HG03159 (cell line): ENCODE measurements at regions not wholly inside any gene's neighbourhood (a gene's known extent, or its start where the extent isn't known, plus 50 kb on each side); places are given as distances from the start of the nearest gene placed in this dataset.
A peak's percentile ranks its signal among the peaks of the same experiment; 100 is the strongest.

Experiments used
- ATAC-seq: cut with Tn5 transposase; IDR thresholded peaks from one replicate; pipeline ENCODE4 v1.9.1; 2021; ENCODE audit warnings: mild to moderate bottlenecking, moderate library complexity; ENCODE audit not compliant: unreplicated experiment

DNA sequence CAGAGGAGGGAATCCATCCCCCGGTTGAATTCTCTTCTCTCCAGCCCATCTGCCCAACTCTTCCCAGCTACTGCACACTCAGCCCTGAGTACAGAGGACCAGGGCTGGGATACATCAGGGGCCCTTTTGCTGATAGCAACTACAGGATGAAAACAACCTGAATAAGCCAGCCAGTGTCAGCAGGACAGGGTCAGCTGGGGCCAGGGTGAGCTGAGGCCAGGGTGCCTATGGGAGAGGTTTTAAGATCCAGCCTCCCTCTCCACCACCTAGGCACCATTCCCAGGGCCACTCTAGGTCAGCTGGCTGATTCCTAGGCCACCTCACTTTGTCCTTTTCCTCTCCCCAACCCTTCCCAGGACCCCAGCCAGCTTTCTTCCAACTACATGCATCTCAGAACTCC, 83.8 kb downstream of the MRPL46 start:
- ATAC-seq: no peak

DNA sequence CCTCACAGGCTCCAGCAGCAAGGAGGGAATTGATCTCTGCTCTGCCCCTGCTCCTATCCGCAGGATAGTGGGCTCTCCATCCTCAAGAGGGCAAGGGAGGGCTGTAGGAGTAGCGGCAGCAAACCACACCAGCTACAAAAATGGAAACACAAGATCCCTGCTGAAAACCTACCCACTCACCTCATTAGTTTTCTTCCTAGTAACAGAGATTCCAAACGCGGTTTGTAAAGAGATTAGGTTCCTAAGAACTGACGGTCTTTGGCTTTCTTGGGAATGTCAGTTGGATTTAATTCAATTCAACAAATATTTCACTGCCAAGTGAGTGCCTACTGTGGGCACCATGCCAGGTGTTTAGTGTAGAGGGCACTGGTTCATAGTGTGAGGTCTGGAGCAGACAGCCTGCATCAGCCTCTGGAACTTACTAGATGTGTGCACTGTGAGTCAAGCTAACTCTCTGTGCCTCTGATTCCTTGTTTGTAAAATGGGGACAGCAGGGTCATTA, 84.7 kb downstream of the MRPL46 start:
- ATAC-seq: no peak

DNA sequence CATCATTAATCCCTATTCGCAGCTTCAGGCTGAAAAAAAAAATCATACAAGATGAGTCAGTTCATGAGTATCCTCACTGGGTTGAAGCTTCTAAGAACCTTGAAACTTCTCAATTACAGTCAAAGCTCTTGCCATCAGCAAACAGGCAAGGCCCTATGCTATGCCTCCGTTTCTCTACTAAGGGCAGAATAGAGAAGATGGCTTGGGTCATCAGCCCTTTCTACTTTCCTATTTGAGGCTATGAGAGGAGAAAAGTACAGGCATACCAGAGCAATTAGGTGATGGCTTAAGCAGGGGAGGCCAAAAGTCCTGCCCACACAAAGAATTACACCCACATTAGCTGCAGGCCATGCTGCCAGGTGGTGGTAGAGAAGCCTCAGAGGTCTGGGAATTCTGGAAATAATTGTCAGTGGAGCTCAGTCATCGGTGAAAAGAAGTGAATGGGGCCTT, 89.0 kb downstream of the MRPL46 start:
- no peak for ATAC-seq

DNA sequence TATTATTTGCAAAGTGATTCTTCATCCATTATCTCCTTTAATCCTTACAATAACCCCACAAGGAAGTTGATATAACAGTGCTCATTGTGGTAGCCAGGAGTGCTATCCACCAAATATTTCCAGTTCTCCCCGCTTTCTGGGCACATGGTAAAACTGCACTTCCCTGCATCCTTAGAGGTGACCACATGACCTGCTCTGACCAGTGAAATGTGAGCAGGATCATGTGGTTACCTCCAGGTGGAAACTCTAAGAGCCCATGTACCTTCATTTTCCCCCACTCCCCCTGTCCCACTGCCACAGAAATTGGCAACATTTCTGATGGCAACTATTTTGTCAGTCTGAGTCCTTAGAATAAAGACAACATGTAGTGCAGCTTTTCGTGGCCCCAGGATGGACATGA, 89.7 kb downstream of the MRPL46 start:
- no peak for ATAC-seq

DNA sequence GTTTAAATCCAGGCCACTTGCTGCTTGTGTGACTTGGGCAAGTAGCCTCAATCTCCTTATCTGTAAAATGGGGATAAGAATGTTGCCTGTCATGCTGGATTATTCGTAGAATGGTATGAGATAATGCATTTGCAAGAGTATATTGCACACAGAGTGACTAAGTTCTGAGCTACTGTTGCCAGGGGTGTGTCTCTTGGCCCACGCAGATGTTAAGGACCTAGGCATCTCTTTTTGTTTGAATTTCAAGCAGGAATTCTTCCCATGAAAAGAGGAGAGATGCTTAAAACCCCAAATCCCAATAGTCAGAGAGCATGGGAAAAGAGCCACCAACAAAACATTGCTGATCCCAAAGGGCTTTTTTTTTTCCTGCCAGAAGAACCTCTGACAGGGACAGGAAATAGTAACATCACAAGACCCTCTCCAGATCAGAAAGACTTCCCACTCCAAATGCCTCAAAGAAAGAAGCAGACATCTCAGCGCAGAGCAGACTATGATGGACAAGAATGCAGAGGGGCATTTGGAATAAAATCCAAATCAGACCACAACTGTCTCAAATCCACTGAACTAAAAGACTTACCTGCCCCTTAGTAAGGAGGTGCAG, 90.5 kb downstream of the MRPL46 start:
- no peak for ATAC-seq

DNA sequence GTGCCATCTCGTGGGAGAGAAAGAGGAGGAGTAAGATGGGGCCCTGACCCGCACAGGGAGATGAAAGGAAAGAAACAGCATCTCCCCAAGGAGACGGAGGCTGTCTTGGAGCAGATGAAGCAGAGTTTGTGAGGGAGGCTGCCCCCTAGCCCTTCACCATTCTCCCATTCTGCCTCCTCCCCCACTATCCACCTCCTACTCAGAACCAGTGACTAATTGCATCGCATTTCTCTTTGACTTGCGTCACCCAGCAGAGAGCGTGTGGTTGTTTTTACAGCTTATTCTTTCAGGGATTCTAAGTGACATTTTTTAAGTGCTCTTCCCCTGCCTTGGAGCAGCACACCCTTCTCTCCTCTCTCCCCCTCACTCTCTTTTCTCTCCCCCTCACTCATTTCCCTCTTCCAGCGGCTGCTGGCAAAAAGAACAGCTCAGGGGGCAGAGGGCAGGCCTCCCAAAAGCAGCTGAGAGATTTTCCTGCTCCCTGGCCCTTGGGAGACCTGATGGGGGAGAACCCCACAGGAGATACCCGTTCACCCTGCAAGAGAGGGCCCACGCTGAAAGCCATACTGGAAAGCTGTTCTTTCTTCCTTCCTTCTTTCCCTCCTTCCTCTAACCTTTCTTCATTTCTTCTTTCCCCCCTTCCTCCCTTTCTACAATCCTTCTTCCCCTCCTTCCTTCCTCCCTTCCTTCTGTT, 91.8 kb downstream of the MRPL46 start:
- no peak for ATAC-seq

DNA sequence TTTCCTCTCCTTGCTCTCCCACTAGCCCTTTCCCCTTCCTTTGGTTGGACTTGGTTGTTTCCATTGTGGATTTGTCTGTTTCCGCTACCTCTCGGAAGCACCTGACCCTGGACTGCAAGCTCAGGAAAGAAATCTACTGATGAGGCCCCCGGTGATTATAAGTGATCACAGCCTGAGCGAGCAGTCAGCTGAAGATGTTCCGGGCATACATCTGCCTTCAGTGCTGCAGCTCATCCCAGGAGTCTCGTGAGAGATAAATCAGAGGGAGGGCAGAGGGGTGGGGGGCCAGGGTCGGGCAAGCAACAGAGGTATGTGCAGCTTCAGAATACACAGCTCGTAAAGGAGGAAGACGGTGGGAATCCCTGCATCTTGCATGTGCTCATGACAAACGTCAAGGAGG, 102.1 kb downstream of the MRPL46 start:
- ATAC-seq: no peak

DNA sequence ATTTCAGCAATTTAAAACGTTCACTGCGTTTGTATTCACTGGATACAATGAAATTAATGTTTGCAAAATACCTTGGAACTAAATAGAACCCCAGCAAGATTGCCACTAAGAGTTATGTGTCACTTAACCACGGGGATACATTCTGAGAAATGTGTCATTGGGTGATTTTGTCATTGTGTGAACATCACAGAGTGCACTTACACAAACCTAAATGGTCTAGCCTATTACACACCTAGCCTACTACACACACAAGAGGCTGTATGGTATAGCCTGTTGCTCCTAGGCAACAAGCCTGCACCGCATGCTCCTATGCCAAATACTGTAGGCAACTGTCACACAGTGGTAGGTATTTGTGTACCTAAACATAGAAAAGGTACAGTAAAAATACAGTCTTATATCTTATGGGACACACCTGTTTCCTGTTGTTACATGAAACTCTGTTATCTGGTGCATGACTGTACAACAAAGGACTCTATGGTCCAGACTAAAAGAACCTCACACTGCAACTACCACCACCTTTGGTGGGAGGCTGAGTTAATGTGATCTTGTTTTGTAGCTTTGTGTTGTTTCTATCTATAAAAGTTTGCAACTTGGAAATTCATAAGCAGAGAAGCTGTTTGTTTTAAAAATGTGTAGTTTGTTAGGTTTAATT, 92.2 kb upstream of the NTRK3 start:
- no peak for ATAC-seq

DNA sequence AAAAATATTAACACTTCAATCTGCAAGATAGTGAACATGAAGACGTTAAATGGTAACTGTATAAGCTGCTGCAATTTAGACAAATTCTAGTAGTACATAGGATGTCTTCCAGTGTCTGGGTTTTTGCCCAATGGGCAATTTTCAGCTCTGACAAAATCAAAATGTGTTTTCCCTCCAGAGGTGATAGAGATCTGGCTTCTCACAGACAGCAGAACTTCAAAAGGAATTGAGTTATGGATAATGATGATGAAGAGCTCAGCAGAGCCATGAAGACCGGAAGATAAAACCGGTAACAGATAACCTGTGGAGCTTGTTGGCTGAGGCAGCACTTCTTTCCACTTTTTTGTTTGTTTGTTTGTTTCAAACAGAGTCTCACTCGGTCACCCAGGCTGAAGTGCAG, 89.4 kb upstream of the NTRK3 start:
- ATAC-seq: no peak

DNA sequence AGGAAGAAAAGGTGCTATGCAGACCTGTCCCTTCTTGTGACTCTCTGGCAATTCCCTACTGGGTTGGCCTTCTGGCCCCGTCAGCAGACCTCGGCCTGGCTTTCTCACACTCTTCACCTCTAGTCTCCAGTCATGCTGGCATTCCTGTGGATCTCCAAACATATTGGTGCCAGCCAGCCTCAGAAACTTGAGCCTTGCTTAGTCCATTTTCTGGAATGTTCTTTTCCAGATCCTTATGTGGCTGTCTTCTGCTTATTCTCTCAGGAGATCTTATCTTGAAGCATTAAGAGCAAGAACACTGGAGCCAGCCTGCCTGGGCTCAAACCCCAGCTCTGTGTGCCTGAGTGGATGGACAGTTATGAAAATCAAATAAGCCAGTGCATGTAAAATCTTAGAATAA, 88.2 kb upstream of the NTRK3 start:
- ATAC-seq: no peak

DNA sequence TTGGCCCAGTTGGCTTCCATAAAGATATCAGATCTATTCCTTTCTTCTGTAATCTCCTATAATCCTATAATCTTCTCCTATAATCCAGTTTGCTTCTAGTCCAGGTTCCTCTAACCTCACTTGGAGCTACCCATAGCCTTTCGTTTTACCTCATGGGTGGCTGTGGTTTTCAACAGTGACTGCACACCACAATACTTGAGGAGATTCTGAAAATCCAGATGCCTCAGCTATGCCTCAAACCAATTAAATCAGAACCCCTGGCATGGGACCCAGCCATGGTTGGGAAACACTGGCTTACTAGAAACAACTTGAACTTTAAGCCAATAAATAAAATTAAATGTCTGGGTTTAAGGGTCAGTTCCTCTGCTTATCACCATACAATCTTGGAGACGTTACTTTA, 86.1 kb upstream of the NTRK3 start:
- ATAC-seq: no peak

DNA sequence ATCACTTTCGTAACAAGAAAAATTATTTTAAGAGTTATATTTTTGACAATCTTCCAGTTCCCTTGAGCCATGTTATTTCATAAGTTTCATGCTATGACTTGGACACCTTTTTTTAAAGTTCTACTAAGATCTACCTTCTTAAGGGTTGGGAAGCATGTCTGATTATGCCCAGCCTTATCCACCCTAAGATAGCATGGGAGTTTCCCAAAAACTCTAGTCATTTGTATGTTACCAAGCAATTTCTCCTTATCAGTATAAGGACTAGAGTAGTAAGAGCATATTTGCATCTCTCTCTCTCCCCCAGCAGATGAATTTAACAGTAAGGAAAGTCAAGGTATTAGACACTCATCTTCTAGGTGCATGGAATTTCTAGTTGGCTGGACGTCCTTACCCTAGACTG, 85.1 kb upstream of the NTRK3 start:
- no peak for ATAC-seq

DNA sequence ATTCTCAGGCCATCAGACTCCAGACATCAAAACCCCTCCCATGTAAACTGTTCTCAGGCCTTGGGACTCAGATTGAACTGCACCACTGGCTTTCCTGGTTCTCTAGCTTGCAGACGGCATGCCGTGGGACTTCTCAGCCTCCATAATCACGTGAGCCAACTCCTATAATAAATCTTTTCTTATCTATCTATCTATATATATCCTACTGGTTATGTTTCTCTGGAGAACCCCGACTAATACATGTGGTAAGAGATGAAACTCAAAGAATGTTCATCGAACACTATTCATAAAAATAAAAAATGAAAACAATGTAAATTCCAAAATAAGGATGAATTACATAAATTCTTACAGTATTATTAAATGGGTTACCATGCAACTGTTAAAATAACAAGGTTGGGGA, 84.5 kb upstream of the NTRK3 start:
- no peak for ATAC-seq

DNA sequence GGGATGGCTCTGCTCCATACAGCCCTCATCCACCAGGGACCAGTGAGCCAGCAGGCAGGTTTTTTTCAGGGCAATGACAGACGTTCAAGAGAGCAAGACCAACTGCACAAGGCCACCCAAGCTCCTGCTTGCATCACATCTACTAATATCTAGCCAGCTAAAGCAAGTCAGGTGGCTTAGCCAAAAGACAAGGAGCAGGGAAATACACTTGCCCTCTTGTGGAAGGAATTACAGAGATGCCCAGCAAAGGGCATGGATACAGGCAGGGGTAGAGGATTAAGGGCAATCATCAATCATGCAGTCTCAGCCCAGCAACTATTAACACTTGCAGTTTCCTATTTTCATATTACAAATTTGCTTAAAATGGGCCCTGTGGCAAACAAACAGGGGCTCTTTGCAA, 81.5 kb upstream of the NTRK3 start:
- ATAC-seq: no peak

DNA sequence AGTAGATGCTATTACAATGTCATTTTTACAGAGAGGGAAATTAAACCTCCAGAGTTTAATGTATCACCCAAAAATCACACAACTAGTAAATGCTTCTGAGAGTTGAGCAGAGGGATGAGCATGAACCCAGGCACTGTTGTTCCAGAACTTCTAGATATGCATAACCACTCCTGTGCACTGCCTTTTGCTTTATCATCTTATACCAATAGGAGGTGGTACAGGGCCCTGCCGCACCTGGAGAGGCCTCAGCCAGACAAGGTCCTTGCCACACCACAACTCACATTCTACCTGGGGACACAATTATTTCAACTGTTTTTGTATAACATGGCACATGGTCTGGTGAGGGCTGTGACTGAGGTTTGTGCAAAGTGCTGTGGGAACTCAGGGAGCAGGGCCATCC, 78.5 kb upstream of the NTRK3 start:
- ATAC-seq: no peak

DNA sequence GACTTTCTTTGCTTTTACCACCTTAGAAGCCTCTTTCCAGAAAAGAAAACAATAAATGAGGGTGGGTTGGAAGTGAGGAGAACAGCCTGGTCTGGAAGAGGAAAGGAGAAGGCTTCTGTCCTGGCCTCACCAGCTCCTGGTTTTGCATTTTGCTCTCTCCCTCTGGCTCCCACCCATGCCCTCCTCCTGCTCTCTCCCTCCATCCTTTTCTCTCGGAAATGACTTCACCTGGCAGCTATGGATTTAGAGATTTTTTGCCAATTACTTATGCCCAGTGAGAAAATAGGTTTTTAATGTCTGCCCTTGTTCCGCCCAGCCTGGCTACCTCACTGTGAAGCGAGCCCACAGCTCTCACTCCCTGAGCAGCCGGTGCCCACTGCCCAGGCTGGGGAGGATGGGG, 77.9 kb upstream of the NTRK3 start:
- no peak for ATAC-seq

DNA sequence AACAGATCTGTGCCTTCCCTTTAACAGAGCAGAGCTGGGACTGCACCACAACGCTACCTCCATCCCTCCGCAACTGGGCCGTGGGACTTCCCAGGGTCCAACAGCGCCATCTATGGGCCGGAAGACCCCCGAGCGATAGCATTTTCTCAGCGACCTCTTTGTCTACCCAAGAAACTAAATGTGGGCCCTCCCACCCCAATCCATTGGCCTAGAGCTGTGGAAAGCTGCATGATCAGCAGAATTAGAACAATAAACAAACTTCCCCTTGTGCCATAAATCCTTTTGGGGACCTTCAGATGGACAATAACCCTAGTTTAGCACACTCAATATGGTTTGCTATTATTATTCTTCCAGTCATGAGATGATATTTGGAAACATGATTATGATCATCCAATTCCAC, 74.8 kb upstream of the NTRK3 start:
- peak; percentile 66 for ATAC-seq

DNA sequence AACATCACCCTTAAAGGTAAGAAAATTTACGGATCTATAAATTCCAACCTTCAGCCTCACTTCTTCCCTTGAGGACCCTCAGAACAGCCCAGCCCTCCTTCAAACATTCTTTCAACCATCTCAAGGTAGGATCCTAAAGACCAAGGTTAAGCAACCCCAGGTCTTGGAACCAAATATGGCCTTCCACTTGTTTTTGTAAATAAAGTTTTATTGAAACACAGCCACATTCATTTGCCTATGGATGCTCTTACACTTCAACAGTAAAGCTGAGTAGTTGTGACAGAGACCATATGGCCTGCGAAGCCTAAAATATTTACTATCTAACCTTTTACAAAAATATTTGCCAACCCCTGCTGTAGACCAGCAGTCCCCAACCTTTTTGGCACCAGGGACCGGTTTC, 70.4 kb upstream of the NTRK3 start:
- ATAC-seq: no peak

DNA sequence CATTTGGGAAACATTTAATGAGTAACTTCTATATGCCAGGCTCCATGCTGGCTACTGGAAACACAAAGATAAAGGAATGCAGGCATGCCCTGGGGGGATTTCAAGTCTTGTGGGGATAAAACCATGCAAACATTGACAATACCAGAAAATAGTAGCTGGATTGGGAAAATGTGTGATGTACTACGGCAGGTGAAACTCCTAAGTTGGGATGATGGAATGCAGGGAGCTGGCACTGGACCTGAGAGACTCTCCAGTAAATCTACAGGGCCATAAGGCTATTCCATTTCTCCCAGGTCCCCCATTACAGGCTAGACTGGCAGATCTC, 68.2 kb upstream of the NTRK3 start:
- no peak for ATAC-seq

DNA sequence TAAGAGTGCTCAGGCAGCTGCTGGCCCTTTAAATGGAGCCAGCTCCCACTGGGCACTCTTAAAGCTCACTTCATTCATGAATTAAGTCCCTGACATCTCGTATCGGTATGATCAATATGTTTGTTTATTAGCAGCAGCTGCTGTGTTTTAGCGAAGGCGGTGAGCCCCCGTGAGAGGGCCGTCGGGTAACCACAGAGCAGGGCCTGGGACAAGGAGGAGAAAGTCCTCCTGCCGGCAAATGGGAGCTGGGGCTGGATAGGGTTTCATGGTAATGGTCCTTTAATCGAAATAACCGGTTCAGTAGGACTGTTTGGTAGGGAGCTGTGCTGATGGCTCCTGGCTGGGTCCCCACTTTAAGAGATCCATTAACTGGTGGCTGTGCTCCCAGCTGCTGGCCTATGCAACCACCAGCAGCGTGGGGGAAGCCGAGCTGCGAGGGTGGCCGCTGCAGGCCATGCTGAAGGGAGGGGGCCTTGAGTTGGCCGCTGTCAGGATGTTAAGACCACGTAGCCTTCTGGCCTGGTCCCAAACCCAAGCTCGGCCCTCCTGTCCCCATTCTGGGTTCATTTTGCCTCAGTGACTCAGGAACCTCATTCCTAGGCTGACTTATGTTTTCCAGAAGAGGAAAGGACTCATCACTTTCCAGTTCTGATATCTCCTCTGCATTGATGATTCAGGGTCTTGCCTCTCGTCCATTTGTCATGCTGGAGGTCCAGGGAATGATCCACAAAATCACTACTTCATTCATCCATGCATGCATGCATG, 67.6 kb upstream of the NTRK3 start:
- no peak for ATAC-seq

DNA sequence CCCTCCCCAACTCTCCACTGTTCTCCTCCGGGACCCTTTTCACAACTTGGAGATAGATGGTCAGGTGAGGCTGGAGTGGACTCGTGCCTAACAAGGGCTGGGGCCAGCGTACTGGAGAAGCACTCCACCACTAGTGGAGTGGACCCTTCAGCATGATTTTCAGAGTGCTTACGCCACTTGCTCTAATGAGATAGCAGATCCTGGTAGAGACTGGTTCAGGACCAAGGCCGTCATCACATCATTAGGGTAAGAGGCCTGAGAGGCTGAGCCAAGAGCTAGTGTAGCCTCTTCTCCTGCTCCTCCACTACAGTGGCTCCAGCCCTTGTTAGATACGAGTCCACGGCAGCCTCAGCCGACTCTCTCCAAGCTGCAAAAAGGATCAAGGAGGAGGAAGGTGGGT, 66.9 kb upstream of the NTRK3 start:
- no peak for ATAC-seq

DNA sequence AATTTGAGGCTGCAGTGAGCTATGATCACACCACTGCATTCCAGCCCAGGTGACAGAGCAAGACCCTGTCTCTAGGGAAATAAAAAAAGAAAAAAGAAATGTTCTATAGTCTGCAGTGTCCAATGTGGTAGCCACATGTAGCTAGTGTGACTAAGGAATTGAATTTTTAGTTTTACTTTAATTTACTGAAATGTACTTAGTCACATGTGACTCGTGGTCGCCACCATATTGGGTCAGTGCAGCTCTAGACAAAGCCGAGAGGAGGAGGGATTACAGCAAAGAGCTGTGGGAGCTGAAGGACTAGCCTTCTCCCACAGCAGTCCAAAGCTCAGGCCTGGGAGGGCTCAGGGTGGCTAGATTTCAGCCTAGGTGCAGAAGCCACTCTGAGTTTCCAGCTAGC, 65.9 kb upstream of the NTRK3 start:
- no peak for ATAC-seq
